ENCODE measurements at regions not wholly inside any gene's neighbourhood (a gene's known extent, or its start where the extent isn't known, plus 50 kb on each side); places are given as distances from the start of the nearest gene placed in this dataset.

DNA sequence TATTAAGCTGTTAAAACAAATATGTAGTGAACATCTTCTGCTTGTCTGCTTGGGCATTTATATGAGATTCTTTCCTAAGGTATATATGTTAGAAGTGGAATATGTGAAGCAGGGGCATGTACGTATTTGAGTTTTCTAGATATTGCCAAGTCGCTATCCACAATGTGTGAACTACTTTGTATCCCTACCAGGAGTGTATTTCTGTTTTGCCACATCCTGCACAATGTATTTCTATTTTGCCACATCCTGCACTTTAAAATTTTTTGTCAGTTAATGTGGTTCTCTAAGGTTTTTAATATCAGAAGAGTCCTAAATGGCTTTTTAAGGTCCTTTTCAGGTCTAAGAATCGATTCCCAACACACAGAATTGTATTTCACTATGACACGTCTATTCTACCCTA lies 141.7 kb upstream of the ATP5MC3 start:
- POLR2A ChIA-PET, result no interaction called here
- CTCF ChIA-PET, result no interaction called here
- TF ChIP-seq SP1 (IDR thresholded peaks at IDR 0.05) (no peak), NFRKB (IDR thresholded peaks at IDR 0.05) (no peak)
- DNase-seq (ENCODE audit: extremely low spot score), result no peak

DNA sequence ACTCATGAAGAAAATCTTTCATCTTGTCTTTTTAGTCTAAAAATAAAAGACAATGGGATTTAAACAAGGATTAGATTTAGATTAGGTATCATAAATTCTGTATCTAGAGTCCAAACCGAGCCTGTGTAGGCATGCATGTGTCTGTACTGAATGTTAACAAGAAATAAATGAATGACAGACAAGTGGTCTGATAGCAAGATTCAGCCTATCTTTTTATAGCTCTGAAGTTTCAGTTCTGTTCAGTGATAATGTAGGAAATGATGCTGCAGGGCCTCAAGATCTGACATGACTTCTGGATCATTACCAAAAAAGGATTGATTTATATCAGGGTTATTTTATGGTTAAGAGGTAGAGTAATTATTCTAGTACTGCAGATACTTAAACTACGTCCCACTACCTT lies 137.0 kb upstream of the ATP5MC3 start:
- DNase-seq (ENCODE audit: extremely low spot score), result no peak
- CTCF ChIA-PET, result no interaction called here
- TF ChIP-seq FOXM1 (IDR thresholded peaks at IDR 0.05; ENCODE audit: borderline replicate concordance) (no peak), CTBP1 (IDR thresholded peaks at IDR 0.05; ENCODE audit: borderline replicate concordance) (no peak), BHLHE40 (IDR thresholded peaks at IDR 0.05; ENCODE audit: borderline replicate concordance) (no peak), ZNF384 (IDR thresholded peaks at IDR 0.05) (no peak), FOXK2 (IDR thresholded peaks at IDR 0.05) (no peak), SP1 (IDR thresholded peaks at IDR 0.05) (no peak), NFRKB (IDR thresholded peaks at IDR 0.05) (no peak), ELF4 (IDR thresholded peaks at IDR 0.05) (no peak), SUZ12 (IDR thresholded peaks at IDR 0.05) (no peak), ARNT (IDR thresholded peaks at IDR 0.05) (no peak), LEF1 (IDR thresholded peaks at IDR 0.05; ENCODE audit: borderline replicate concordance) (no peak), HDGF (IDR thresholded peaks at IDR 0.05; ENCODE audit: borderline replicate concordance) (no peak), FOXA1 (IDR thresholded peaks at IDR 0.05) (no peak), TARDBP (IDR thresholded peaks at IDR 0.05) (no peak), L3MBTL2 (conservative IDR thresholded peaks at IDR 0.05) (no peak)
- TF ChIP-seq, protein P1, sequence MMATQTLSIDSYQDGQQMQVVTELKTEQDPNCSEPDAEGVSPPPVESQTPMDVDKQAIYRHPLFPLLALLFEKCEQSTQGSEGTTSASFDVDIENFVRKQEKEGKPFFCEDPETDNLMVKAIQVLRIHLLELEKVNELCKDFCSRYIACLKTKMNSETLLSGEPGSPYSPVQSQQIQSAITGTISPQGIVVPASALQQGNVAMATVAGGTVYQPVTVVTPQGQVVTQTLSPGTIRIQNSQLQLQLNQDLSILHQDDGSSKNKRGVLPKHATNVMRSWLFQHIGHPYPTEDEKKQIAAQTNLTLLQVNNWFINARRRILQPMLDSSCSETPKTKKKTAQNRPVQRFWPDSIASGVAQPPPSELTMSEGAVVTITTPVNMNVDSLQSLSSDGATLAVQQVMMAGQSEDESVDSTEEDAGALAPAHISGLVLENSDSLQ (IDR thresholded peaks at IDR 0.05), result no peak
- POLR2A ChIA-PET, result no interaction called here

DNA sequence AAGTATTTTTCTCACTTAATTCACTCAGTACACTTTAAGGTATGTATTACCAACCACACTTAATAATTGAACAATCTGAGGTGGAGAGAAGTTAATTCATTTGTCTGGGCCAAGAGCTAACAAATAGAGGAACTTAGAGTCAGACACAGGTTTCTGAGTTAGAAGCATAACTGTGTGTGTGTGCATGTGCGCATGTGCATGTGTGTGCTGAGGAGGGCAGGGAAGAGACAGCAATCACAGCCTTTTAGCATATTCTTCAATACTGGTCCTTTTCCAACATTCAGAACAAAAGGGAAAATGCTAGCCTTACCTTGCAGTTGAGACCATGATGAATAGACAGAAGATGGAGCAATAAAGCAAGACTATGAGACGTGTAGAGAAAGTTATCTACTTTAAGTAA lies 136.2 kb upstream of the ATP5MC3 start:
- ChIA-PET CTCF (no interaction called here), POLR2A (no interaction called here)
- no peak for DNase-seq (ENCODE audit: extremely low spot score)
- no peak for TF ChIP-seq HDGF (IDR thresholded peaks at IDR 0.05; ENCODE audit: borderline replicate concordance)
- TF ChIP-seq ELF4 (IDR thresholded peaks at IDR 0.05), result no peak
- no peak for TF ChIP-seq SUZ12 (IDR thresholded peaks at IDR 0.05)
- TF ChIP-seq LEF1 (IDR thresholded peaks at IDR 0.05; ENCODE audit: borderline replicate concordance), result no peak

DNA sequence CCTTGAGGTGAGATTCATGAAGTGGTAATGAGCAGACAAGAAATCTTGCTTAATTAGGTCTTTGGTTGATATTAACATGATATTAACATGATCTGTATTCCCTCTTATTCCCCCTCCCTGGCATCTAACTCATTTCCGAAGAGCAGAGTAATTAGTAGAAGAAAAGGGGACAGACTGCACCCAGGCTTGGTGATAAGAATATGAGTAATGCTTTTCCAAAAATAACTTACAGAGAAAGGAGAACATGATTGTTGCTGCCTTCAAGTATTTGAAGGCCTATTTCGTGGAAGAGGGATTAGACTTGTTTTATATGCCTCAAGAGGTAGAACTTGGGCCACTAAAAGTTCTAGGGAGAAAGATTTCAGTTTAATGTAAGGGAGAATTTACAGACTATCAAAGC lies 130.6 kb upstream of the ATP5MC3 start:
- no peak for TF ChIP-seq L3MBTL2 (conservative IDR thresholded peaks at IDR 0.05)
- TF ChIP-seq SUZ12 (IDR thresholded peaks at IDR 0.05), result no peak
- TF ChIP-seq ELF4 (IDR thresholded peaks at IDR 0.05), result no peak
- TF ChIP-seq ZNF384 (IDR thresholded peaks at IDR 0.05), result no peak
- no peak for TF ChIP-seq HDGF (IDR thresholded peaks at IDR 0.05; ENCODE audit: borderline replicate concordance)
- TF ChIP-seq CTBP1 (IDR thresholded peaks at IDR 0.05; ENCODE audit: borderline replicate concordance), result no peak
- no peak for TF ChIP-seq NFRKB (IDR thresholded peaks at IDR 0.05)
- TF ChIP-seq LEF1 (IDR thresholded peaks at IDR 0.05; ENCODE audit: borderline replicate concordance), result no peak
- no peak for DNase-seq (ENCODE audit: extremely low spot score)
- ChIA-PET POLR2A (no interaction called here), CTCF (no interaction called here)

DNA sequence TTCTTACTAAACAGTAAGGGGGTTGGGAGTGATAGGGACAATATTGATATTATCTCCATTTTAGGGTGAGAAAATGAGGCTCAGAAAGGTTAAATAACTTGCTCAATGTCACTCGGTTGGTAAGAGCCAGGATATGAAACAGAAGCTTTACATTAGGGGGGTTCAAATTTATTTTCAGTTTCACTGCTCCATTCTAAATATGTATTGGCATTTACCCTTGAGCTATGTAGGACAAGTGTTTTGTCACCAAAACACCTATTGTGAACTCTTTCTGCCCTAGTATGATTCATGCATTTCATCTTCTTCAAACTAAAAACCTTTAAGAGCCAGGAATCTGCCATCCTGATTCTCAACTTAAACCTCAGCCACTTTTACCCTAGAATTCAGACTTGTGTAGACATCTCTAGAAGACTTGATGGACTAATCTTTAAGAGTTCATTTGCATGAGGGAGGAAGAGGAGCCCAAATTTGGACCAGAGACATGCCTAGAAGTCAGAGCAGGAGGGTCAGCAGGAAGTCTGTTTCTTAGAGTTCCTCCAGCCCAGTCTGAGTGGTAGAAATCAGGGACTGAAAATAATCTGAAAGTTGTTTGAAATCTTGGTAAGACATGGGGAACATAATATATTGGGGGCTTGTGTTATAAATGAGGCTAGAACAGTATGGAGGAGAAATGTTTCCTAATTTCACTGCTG lies 129.4 kb upstream of the ATP5MC3 start:
- ChIA-PET POLR2A (no interaction called here), CTCF (interaction anchor here (1.0 kb wide), 1 partner anchor 56 kb away, joined by 3 read pairs; no protein-coding TSS in a partner anchor)
- TF ChIP-seq L3MBTL2 (conservative IDR thresholded peaks at IDR 0.05) (no peak), LEF1 (IDR thresholded peaks at IDR 0.05; ENCODE audit: borderline replicate concordance) (no peak), SP1 (IDR thresholded peaks at IDR 0.05) (no peak), ELF4 (IDR thresholded peaks at IDR 0.05) (no peak), FOXK2 (IDR thresholded peaks at IDR 0.05) (no peak), BHLHE40 (IDR thresholded peaks at IDR 0.05; ENCODE audit: borderline replicate concordance) (no peak), SUZ12 (IDR thresholded peaks at IDR 0.05) (no peak), ZNF384 (IDR thresholded peaks at IDR 0.05) (no peak), ARNT (IDR thresholded peaks at IDR 0.05) (no peak)
- TF ChIP-seq, protein P1 (IDR thresholded peaks at IDR 0.05), result no peak
- no peak for DNase-seq (ENCODE audit: extremely low spot score)

DNA sequence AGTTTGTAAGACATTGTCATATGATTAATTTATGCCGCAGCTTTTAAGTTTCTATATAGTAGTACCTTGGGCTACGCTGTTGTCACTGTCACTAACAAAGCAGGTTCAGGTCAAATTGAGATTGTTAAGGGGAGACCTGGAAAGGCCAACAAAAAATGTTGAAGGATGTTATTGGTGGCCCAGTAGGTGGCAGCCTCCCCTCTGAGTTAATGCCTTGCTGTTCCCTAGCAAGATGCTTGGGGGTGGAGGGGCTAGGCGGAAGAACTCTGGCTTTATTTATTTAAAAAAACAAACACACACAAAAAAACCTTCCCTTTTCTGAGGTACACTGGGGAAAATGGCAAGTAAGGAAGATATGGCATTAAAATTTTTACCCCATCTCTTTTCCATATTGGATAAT lies 128.3 kb upstream of the ATP5MC3 start:
- POLR2A ChIA-PET, result no interaction called here
- DNase-seq (ENCODE audit: extremely low spot score), result peak; percentile 71

More for the DNA sequence above, 128.3 kb upstream of the ATP5MC3 start:
- TF ChIP-seq NFRKB (IDR thresholded peaks at IDR 0.05) (no peak), L3MBTL2 (conservative IDR thresholded peaks at IDR 0.05) (no peak), FOXK2 (IDR thresholded peaks at IDR 0.05) (no peak), ARNT (IDR thresholded peaks at IDR 0.05) (no peak), FOXM1 (IDR thresholded peaks at IDR 0.05; ENCODE audit: borderline replicate concordance) (no peak), BHLHE40 (IDR thresholded peaks at IDR 0.05; ENCODE audit: borderline replicate concordance) (no peak), SP1 (IDR thresholded peaks at IDR 0.05) (no peak), ELF4 (IDR thresholded peaks at IDR 0.05) (no peak), LEF1 (IDR thresholded peaks at IDR 0.05; ENCODE audit: borderline replicate concordance) (no peak), SUZ12 (IDR thresholded peaks at IDR 0.05) (no peak), CTBP1 (IDR thresholded peaks at IDR 0.05; ENCODE audit: borderline replicate concordance) (no peak), ZNF384 (IDR thresholded peaks at IDR 0.05) (no peak), HDGF (IDR thresholded peaks at IDR 0.05; ENCODE audit: borderline replicate concordance) (no peak), TARDBP (IDR thresholded peaks at IDR 0.05) (no peak), FOXA1 (IDR thresholded peaks at IDR 0.05) (no peak)
- TF ChIP-seq, protein P1 (IDR thresholded peaks at IDR 0.05), result no peak
- CTCF ChIA-PET, result interaction anchor here (0.6 kb wide), 1 partner anchor 31 kb away, joined by 3 read pairs; no protein-coding TSS in a partner anchor
